ENCODE measurements at regions not wholly inside any gene's neighbourhood (a gene's known extent, or its start where the extent isn't known, plus 50 kb on each side); places are given as distances from the start of the nearest gene placed in this dataset.

- TF ChIP-seq CTCF (IDR thresholded peaks at IDR 0.05; ENCODE audit: insufficient read depth, low read length, poor library complexity, severe bottlenecking) (no peak), EZH2phosphoT487 (conservative IDR thresholded peaks at IDR 0.05; ENCODE audit: low read length) (no peak)
- no peaks in the 10 kb centered on the region for H3K9me2 ChIP-seq (replicated peaks; ENCODE audit: insufficient read depth, low read length)
- H4K20me1 ChIP-seq (ENCODE audit: low read depth, low read length), result no peaks in the 10 kb centered on the region
- H3F3A ChIP-seq (ENCODE audit: insufficient read depth), result no peaks in the 10 kb centered on the region
- H3K4me3 ChIP-seq (ENCODE audit: insufficient read depth, low read length, poor library complexity, severe bottlenecking), result no peak overlapping the region
- no peaks in the 10 kb centered on the region for H3K79me2 ChIP-seq (ENCODE audit: insufficient read depth, low read length)
- no peaks in the 10 kb centered on the region for H3K9me3 ChIP-seq (ENCODE audit: insufficient read depth, low read length)
- H3K27me3 ChIP-seq (ENCODE audit: low read length), result no peaks in the 10 kb centered on the region
- H3K9ac ChIP-seq (ENCODE audit: low read length), result no peak overlapping the region
- H2AFZ ChIP-seq (ENCODE audit: low read depth, low read length, severe bottlenecking), result no peak overlapping the region
- no peaks in the 10 kb centered on the region for H3K36me3 ChIP-seq (ENCODE audit: low read length)
- no peak overlapping the region for H3K27ac ChIP-seq (ENCODE audit: low read depth, low read length)
- H3K4me2 ChIP-seq (ENCODE audit: low read depth, low read length, poor library complexity, severe bottlenecking), result no peak overlapping the region
Observed at GRCh38 chr22:48153726-48154125, 1391.3 kb downstream of the TBC1D22A start.

- Histone ChIP-seq H2AFZ (ENCODE audit: low read depth, low read length, severe bottlenecking) (no peak overlapping the region), H3K4me3 (ENCODE audit: insufficient read depth, low read length, poor library complexity, severe bottlenecking) (no peak overlapping the region), H3K9me3 (ENCODE audit: insufficient read depth, low read length) (no peaks in the 10 kb centered on the region), H3K36me3 (ENCODE audit: low read length) (no peaks in the 10 kb centered on the region), H3K9ac (ENCODE audit: low read length) (no peak overlapping the region), H3K27ac (ENCODE audit: low read depth, low read length) (no peak overlapping the region), H3K9me2 (replicated peaks; ENCODE audit: insufficient read depth, low read length) (no peaks in the 10 kb centered on the region), H3K79me2 (ENCODE audit: insufficient read depth, low read length) (no peaks in the 10 kb centered on the region), H3K4me2 (ENCODE audit: low read depth, low read length, poor library complexity, severe bottlenecking) (no peak overlapping the region), H4K20me1 (ENCODE audit: low read depth, low read length) (no peaks in the 10 kb centered on the region), H3F3A (ENCODE audit: insufficient read depth) (no peaks in the 10 kb centered on the region), H3K27me3 (ENCODE audit: low read length) (no peaks in the 10 kb centered on the region)
- TF ChIP-seq CTCF (IDR thresholded peaks at IDR 0.05; ENCODE audit: insufficient read depth, low read length, poor library complexity, severe bottlenecking), result no peak
- no peak for TF ChIP-seq EZH2phosphoT487 (conservative IDR thresholded peaks at IDR 0.05; ENCODE audit: low read length)
Observed at GRCh38 chr22:48152916-48153315, 1390.5 kb downstream of the TBC1D22A start.

- no peaks in the 10 kb centered on the region for H3K9me2 ChIP-seq (replicated peaks; ENCODE audit: insufficient read depth, low read length)
- no peaks in the 10 kb centered on the region for H3F3A ChIP-seq (ENCODE audit: insufficient read depth)
- peak overlapping the region; percentile 47 for H3K4me2 ChIP-seq (ENCODE audit: low read depth, low read length, poor library complexity, severe bottlenecking)
- no peaks in the 10 kb centered on the region for H3K79me2 ChIP-seq (ENCODE audit: insufficient read depth, low read length)
- no peak overlapping the region for H3K4me3 ChIP-seq (ENCODE audit: insufficient read depth, low read length, poor library complexity, severe bottlenecking)
- no peak overlapping the region for H3K27ac ChIP-seq (ENCODE audit: low read depth, low read length)
- no peaks in the 10 kb centered on the region for H4K20me1 ChIP-seq (ENCODE audit: low read depth, low read length)
- TF ChIP-seq CTCF (IDR thresholded peaks at IDR 0.05; ENCODE audit: insufficient read depth, low read length, poor library complexity, severe bottlenecking) (no peak), EZH2phosphoT487 (conservative IDR thresholded peaks at IDR 0.05; ENCODE audit: low read length) (no peak)
- no peaks in the 10 kb centered on the region for H3K36me3 ChIP-seq (ENCODE audit: low read length)
- H3K27me3 ChIP-seq (ENCODE audit: low read length), result no peaks in the 10 kb centered on the region
- no peaks in the 10 kb centered on the region for H3K9me3 ChIP-seq (ENCODE audit: insufficient read depth, low read length)
- H3K9ac ChIP-seq (ENCODE audit: low read length), result no peak overlapping the region; the same call in 1 of the 2 replicates
- H2AFZ ChIP-seq (ENCODE audit: low read depth, low read length, severe bottlenecking), result peak overlapping the region; percentile 32
Observed at GRCh38 chr22:48152164-48152775, 1389.8 kb downstream of the TBC1D22A start.
